ENCODE measurements at regions not wholly inside any gene's neighbourhood (a gene's known extent, or its start where the extent isn't known, plus 50 kb on each side); places are given as distances from the start of the nearest gene placed in this dataset.

GRCh38 chr4:52263607-52264006 lies 212.5 kb downstream of the SPATA18 start:
- Histone ChIP-seq H3K27me3 (ENCODE audit: low read depth) (no peaks in the 10 kb centered on the region), H3K36me3 (no peaks in the 10 kb centered on the region), H3K4me1 (no peaks in the 10 kb centered on the region), H3K9me3 (no peaks in the 10 kb centered on the region), H3K27ac (no peak overlapping the region), H3K4me3 (no peak overlapping the region)
- TF ChIP-seq CTCF (IDR thresholded peaks at IDR 0.05), result no peak
- DNase-seq (no peak), ATAC-seq (no peak)
- intact Hi-C loops (cut with DNase I), result no loop called here

- Histone ChIP-seq H3K4me1 (no peaks in the 10 kb centered on the region), H3K9me3 (no peaks in the 10 kb centered on the region), H3K4me3 (no peak overlapping the region), H3K27ac (no peak overlapping the region), H3K36me3 (no peaks in the 10 kb centered on the region), H3K27me3 (ENCODE audit: low read depth) (no peaks in the 10 kb centered on the region)
- intact Hi-C loops (cut with DNase I), result no loop called here
- ATAC-seq (no peak), DNase-seq (no peak)
- no peak for TF ChIP-seq CTCF (IDR thresholded peaks at IDR 0.05)
Observed at GRCh38 chr4:52265781-52266525, 214.8 kb downstream of the SPATA18 start.

GRCh38 chr4:52266537-52267137 lies 215.5 kb downstream of the SPATA18 start:
- Histone ChIP-seq H3K27me3 (ENCODE audit: low read depth) (no peaks in the 10 kb centered on the region), H3K27ac (no peak overlapping the region), H3K4me3 (no peak overlapping the region), H3K36me3 (no peaks in the 10 kb centered on the region), H3K9me3 (no peaks in the 10 kb centered on the region), H3K4me1 (no peaks in the 10 kb centered on the region)
- DNase-seq (no peak), ATAC-seq (no peak)
- no peak for TF ChIP-seq CTCF (IDR thresholded peaks at IDR 0.05)
- intact Hi-C loops (cut with DNase I), result no loop called here

- no peak for ATAC-seq
- H3K4me1 ChIP-seq, result no peaks in the 10 kb centered on the region
- H3K9me3 ChIP-seq, result no peaks in the 10 kb centered on the region
- H3K36me3 ChIP-seq, result no peaks in the 10 kb centered on the region
- no peak for DNase-seq
- H3K27me3 ChIP-seq (ENCODE audit: low read depth), result no peaks in the 10 kb centered on the region
- TF ChIP-seq CTCF (IDR thresholded peaks at IDR 0.05), result no peak
- no peak overlapping the region for H3K4me3 ChIP-seq
- no peak overlapping the region for H3K27ac ChIP-seq
- intact Hi-C loops (cut with DNase I), result no loop called here
Observed at GRCh38 chr4:52269761-52270160, 218.7 kb downstream of the SPATA18 start.

GRCh38 chr4:52273885-52274284 lies 222.8 kb downstream of the SPATA18 start:
- Histone ChIP-seq H3K36me3 (no peaks in the 10 kb centered on the region), H3K27ac (no peak overlapping the region), H3K9me3 (no peaks in the 10 kb centered on the region), H3K4me3 (no peak overlapping the region), H3K27me3 (ENCODE audit: low read depth) (no peaks in the 10 kb centered on the region), H3K4me1 (no peaks in the 10 kb centered on the region)
- ATAC-seq (peak in 1 of 2 donors; percentile 59), DNase-seq (no peak)
- intact Hi-C loops (cut with DNase I), result no loop called here
- TF ChIP-seq CTCF (IDR thresholded peaks at IDR 0.05), result no peak

Measured in lower lobe of right lung (tissue), 2 donors.